Right forelimb (tissue), 1 donor: ENCODE measurements at regions not wholly inside any gene's neighbourhood (a gene's known extent, or its start where the extent isn't known, plus 50 kb on each side); places are given as distances from the start of the nearest gene placed in this dataset.
"Not testable (repeated sequence)": the region's sequence is repeated elsewhere in the genome, so short reads cannot be mapped to it uniquely, and the experiment has no call there.

ENCODE experiments used
- DNase-seq: peaks from one replicate; pipeline ENCODE4 v3.0.0-alpha.2; 2018

DNA sequence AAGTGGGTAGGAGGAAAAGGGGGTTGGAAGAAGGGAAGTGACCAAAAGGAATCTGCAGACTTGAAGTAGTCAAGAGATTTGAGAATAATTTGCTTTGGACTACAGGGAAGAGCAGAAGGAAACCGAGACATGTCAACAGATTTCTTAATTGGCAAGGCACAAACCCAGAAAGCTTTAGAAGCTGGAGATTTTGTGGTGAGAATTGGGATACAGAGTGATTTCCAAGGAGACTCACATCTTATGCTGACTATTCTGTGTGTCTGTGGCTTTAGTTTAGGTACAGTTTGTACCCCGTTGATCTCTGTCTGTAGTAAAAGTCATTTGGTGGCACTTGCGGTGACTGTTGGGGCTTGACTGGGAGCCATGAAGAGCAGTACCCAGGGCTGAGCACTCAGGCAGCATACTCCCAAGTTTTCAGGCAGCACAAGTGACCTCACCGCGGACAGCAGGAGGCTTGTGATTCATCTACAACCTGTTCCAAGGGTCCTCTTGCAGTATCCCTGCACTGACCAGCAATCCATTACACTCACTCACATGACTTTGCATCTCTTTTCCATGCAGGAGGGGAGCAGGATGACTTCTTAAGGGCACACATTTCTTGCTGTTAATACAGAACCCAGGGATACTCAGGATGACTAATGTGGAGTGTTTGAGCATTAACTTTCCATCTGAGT, 97.1 kb upstream of the TNP1 start:
- no peak for DNase-seq

GRCh38 chr2:216951171-216951570, 91.3 kb upstream of the TNP1 start:
- no peak for DNase-seq

- DNase-seq = no peak
Measured at GRCh38 chr2:216950547-216950946, 90.7 kb upstream of the TNP1 start.

- no peak for DNase-seq
Measured at GRCh38 chr2:216949700-216950413, 90.0 kb upstream of the TNP1 start.

GRCh38 chr2:216947055-216947454, 87.2 kb upstream of the TNP1 start:
- DNase-seq = no peak

DNA sequence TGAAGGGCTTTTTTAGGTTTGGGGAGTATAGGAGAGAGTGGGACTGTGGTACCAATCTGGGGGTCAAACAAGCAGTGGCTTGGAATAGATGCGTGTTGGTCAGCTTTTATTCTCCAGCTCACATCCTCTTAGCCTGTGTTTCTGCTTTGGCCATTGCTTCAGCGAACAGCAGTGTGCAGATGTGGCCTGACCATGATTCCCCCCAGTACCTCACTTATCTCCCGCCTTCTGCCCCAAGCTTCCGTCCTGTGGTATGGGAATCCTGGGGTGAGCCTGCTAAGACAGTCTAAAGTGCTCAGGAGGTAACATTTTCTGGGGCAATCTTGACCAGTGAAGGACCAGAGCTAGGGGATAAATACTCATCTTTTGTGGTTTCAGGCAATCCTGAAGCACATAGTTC, 84.9 kb upstream of the TNP1 start:
- no peak for DNase-seq

- DNase-seq = no peak
Measured at GRCh38 chr2:216943109-216943508, 83.2 kb upstream of the TNP1 start.

DNA sequence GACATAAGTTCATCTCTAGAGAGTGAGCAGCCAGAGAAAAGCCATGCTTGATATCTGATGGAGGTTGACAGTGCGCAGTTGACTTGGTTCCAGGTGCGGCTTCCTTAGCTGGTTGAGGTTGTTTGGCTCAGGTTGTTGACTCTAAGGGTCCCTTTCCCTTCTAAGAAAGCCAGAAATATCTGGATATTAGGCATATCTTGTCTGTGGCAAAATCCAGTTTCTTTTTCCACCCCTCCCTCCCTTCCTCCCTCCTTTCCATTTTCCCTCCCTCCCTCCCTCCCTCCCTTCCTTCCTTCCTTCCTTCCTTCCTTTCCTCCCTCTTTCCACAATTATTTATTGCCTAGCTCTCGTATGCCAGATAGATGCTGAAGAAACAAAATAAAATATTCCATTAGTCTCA, 82.6 kb upstream of the TNP1 start:
- DNase-seq = no peak

- DNase-seq = no peak
Measured at GRCh38 chr2:216942016-216942415, 82.2 kb upstream of the TNP1 start.

GRCh38 chr2:216936954-216937357, 77.1 kb upstream of the TNP1 start:
- DNase-seq = no peak

- DNase-seq = no peak
Measured at GRCh38 chr2:216934623-216935022, 74.8 kb upstream of the TNP1 start.

- DNase-seq = no peak
Measured at GRCh38 chr2:216934151-216934550, 74.3 kb upstream of the TNP1 start.

GRCh38 chr2:216932863-216933548, 73.1 kb upstream of the TNP1 start:
- no peak for DNase-seq

DNA sequence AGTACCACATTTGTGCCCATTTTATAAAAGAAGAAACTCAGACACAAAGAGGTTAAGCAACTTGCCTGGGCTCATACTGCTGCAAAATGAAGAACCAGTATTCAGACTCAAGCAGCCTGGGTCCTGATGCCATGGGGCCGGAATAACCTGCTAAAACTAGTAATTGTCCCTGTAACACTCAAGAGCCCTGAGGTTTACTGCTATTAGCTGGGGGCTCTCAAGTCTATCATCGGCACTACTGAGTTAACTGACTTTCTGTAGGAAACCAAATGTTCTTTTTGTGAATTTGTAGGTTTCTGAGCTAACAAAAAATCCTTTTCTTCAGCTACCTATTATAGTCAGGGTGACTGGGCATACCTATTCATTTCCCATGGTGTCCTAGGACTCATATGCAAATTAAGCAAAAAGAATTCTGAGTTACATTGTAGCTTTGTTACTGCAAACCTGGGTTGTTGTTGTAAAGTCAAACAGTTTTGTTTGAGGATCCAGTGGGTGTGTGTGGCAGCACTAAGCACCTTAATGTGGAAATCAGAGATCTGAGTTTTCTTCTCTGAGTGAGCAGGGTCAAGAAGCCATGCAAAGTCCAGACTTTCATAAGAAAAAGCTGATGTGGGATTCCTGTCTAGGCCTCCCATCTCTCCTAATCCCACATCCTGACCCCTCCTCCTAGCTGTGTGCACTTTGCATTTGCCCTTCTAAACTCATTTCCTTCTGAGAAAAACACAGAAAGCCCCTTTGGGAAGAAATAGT, 72.4 kb upstream of the TNP1 start:
- DNase-seq = no peak

DNA sequence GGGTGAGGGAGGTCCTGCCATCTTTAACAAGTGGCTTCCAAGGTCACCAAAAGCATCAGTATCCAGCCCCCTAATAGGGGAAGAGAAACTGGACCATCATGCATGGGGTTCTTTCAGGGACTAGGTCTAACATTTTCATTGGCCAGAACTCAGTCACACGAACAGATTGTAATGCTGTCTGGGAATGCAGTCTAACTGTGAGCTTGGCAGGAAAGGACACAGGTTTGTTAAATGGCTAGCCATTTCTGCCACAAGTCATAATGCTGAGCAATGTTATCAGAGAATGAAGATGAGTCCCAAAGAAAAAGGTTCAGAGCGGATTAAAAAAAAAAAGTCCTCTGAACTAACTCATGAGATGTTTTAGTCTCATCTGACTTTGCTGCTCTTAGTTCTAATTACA, 70.9 kb upstream of the TNP1 start:
- no peak for DNase-seq

DNA sequence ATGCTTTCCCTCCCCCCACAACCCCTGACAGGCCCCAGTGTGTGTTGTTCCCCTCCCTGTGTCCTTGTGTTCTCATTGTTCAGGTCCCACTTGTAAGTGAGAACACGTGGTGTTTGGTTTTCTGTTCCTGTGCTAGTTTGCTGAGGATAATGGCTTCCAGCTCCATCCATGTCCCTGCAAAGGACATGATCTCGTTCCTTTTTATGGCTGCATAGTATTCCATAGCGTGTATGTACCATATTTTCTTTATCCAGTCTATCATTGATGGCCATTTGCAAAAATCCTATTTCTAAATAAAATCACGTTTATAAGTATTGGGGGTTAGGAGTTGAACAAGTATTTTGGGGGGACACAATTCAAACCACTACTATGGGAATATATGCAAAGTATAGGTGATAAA, 69.5 kb upstream of the TNP1 start:
- DNase-seq = not testable (repeated sequence)

DNA sequence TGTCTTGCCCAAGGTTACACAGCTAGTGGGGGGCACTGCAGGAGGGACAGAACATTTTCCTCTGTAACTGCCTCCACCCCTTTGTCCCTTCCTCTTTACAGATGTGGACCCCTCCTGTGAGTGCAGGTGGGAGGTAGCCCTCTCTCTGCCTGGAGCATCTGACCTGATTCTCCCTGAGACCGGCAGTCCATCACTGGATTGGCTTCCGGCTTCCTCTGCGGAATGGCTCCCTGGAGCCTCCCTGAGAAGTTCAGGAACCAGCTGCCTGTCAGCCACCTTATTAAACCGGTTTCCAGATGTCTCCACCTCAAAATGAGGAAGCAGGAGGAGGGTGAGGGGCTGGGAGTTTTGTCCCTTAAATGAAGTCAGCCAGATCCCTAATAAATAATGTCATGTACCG, 67.3 kb upstream of the TNP1 start:
- DNase-seq = no peak

DNA sequence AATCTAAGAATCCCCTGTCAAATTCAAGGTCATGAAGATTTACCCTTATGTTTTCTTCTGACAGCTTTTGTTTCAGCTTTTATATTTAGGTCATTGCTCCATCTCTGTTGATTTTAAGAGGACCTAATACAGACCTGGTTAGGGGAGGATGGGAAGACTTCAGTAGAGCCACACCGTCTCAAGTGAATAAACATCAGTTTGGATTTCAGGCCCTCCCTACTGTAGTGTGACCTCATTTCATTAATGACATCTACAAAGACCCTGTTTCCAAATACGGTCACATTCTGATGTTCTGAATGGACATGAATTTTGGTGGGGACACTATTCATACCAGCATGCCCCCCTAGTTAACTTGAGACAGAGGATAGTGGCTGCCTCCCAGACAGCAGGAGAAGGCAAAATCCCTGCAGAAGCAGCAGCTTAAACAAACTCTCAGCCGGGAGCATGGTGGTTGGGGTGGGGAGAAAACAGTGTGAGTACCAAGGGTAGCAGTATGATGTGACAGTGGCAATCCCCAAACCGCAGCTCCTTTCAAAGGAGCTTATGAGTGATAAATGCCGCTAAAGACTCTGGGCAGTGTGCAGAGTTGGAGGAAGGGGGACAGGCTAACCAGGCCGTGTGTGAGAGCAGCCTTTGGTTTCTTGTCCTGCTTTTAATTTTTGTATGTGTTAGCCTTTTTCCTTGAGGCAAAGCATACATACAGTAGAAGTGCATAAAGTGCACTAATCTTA, 65.9 kb upstream of the TNP1 start:
- DNase-seq = no peak

- no peak for DNase-seq
Measured at GRCh38 chr2:216925006-216925405, 65.1 kb upstream of the TNP1 start.

GRCh38 chr2:216923706-216924105, 63.8 kb upstream of the TNP1 start:
- no peak for DNase-seq

DNA sequence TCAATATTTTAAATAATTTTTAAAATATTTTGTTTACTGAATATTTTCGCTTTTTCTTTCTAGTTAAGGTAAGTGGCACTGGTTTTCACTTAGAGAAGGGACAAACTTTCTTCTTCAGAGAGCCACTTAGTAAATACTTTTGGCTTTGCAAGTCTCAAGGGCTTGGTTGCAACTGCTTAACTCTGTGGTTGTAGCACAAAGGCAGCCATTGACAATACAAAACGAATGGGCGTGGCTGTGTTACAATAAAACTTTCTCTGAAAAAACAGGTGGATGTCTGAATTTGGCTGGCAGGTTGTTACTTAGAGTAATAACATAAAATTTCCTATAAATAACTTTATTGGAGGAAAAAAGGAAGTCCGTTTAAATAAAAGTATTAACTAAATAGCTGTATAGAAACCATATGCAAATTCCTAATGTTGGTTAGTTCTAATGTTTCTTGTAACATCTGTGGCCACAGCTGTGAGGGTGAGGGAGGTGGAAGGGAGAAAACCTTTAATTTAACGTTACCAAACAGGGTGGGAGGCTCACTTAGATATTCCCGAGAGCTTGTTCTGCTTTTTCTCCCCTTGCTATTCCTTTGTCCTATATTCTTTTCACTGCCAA, 62.4 kb upstream of the TNP1 start:
- no peak for DNase-seq

- DNase-seq = no peak
Measured at GRCh38 chr2:216920937-216921456, 61.1 kb upstream of the TNP1 start.
